ENCODE measurements at regions not wholly inside any gene's neighbourhood (a gene's known extent, or its start where the extent isn't known, plus 50 kb on each side); places are given as distances from the start of the nearest gene placed in this dataset.

- Histone ChIP-seq H3K27ac (ENCODE audit: insufficient read depth, low read depth, low read length) (no peak overlapping the region), H3K4me1 (ENCODE audit: control insufficient read depth, extremely low read depth, insufficient read depth, low read length) (peaks cover 15% of the 10 kb centered on the region), H3K9me3 (replicated peaks; ENCODE audit: control insufficient read depth, insufficient read depth, low read length) (no peaks in the 10 kb centered on the region), H3K27me3 (ENCODE audit: control insufficient read depth in 2 of 2, insufficient read depth in 2 of 2, low read length in 2 of 2) (no peaks in the 10 kb centered on the region), H3K9me1 (replicated peaks; ENCODE audit: control insufficient read depth, extremely low read depth, insufficient read depth, low read length) (no peaks in the 10 kb centered on the region), H3K36me3 (ENCODE audit: control insufficient read depth in 2 of 2, extremely low read depth in 1 of 2, insufficient read depth in 2 of 2, low read length in 2 of 2) (no peaks in the 10 kb centered on the region), H3K4me3 (replicated peaks in 1 of 3; ENCODE audit: insufficient read depth in 1 of 3, low read depth in 1 of 3, low read length in 3 of 3) (no peak overlapping the region), H4K20me1 (replicated peaks; ENCODE audit: control insufficient read depth, extremely low read depth, insufficient read depth, low read length) (no peaks in the 10 kb centered on the region), H3K79me2 (ENCODE audit: control insufficient read depth, insufficient read depth, low read length) (peaks cover 2% of the 10 kb centered on the region), H3K4me2 (ENCODE audit: insufficient read depth, low read length) (peak overlapping the region; percentile 96), H3K9ac (replicated peaks; ENCODE audit: extremely low read depth, insufficient read depth, low read length) (no peak overlapping the region), H2AFZ (ENCODE audit: low read depth, low read length) (no peak overlapping the region)
- ChIA-PET CTCF (no interaction called here), POLR2A (no interaction called here)
- DNase-seq (ENCODE audit: low read depth, low spot score) (no peak), FAIRE-seq (no peak)
- no TSS peak for BruUV-seq (replicated peaks)
- dilution Hi-C loops (cut with MboI; ENCODE audit: extremely low pct_ligation_motif_present, low sequenced_read_pairs) (no loop called here), intact Hi-C loops (cut with micrococcal nuclease) (no loop called here)
- TF ChIP-seq MAX (IDR thresholded peaks at IDR 0.05; ENCODE audit: insufficient read depth, insufficient read length), result no peak
- no peak for TF ChIP-seq CTCF (IDR thresholded peaks at IDR 0.05; ENCODE audit: extremely low read depth in 1 of 2, insufficient read depth in 1 of 2, low read depth in 1 of 2, low read length in 2 of 2)
- TF ChIP-seq MYC (IDR thresholded peaks at IDR 0.05; ENCODE audit: low read depth, low read length), result no peak
- no peak for TF ChIP-seq FOS (IDR thresholded peaks at IDR 0.05; ENCODE audit: borderline replicate concordance, insufficient read depth, low read length)
These were observed 87.0 kb upstream of the RPRML start for GRCh38 chr17:47066095-47066494.

GRCh38 chr17:47064684-47065083 lies 85.6 kb upstream of the RPRML start:
- DNase-seq (ENCODE audit: low read depth, low spot score) (no peak), FAIRE-seq (no peak)
- TF ChIP-seq FOS (IDR thresholded peaks at IDR 0.05; ENCODE audit: borderline replicate concordance, insufficient read depth, low read length) (no peak), GATA2 (IDR thresholded peaks at IDR 0.05; ENCODE audit: insufficient read depth, insufficient read length, low read depth, low read length) (no peak), MYC (IDR thresholded peaks at IDR 0.05; ENCODE audit: low read depth, low read length) (no peak), MAX (IDR thresholded peaks at IDR 0.05; ENCODE audit: insufficient read depth, insufficient read length) (no peak)
- no peak overlapping the region for H2AFZ ChIP-seq (ENCODE audit: low read depth, low read length)
- no peaks in the 10 kb centered on the region for H4K20me1 ChIP-seq (replicated peaks; ENCODE audit: control insufficient read depth, extremely low read depth, insufficient read depth, low read length)
- H3K4me2 ChIP-seq (ENCODE audit: insufficient read depth, low read length), result no peak overlapping the region
- no peaks in the 10 kb centered on the region for H3K9me1 ChIP-seq (replicated peaks; ENCODE audit: control insufficient read depth, extremely low read depth, insufficient read depth, low read length)
- ChIA-PET POLR2A (no interaction called here), CTCF (no interaction called here)
- BruUV-seq (replicated peaks), result no TSS peak
- H3K9me3 ChIP-seq (replicated peaks; ENCODE audit: control insufficient read depth, insufficient read depth, low read length), result no peaks in the 10 kb centered on the region
- H3K4me1 ChIP-seq (ENCODE audit: control insufficient read depth, extremely low read depth, insufficient read depth, low read length), result peaks cover 11% of the 10 kb centered on the region
- H3K36me3 ChIP-seq (ENCODE audit: control insufficient read depth in 2 of 2, extremely low read depth in 1 of 2, insufficient read depth in 2 of 2, low read length in 2 of 2), result no peaks in the 10 kb centered on the region
- H3K4me3 ChIP-seq (replicated peaks in 1 of 3; ENCODE audit: insufficient read depth in 1 of 3, low read depth in 1 of 3, low read length in 3 of 3), result no peak overlapping the region
- H3K79me2 ChIP-seq (ENCODE audit: control insufficient read depth, insufficient read depth, low read length), result peaks cover 2% of the 10 kb centered on the region
- dilution Hi-C loops (cut with MboI; ENCODE audit: extremely low pct_ligation_motif_present, low sequenced_read_pairs) (no loop called here), intact Hi-C loops (cut with micrococcal nuclease) (no loop called here)
- H3K27ac ChIP-seq (ENCODE audit: insufficient read depth, low read depth, low read length), result no peak overlapping the region
- H3K27me3 ChIP-seq (ENCODE audit: control insufficient read depth in 2 of 2, insufficient read depth in 2 of 2, low read length in 2 of 2), result no peaks in the 10 kb centered on the region
- no peak overlapping the region for H3K9ac ChIP-seq (replicated peaks; ENCODE audit: extremely low read depth, insufficient read depth, low read length)
